HCT116 (cell line): ENCODE measurements at regions not wholly inside any gene's neighbourhood (a gene's known extent, or its start where the extent isn't known, plus 50 kb on each side); places are given as distances from the start of the nearest gene placed in this dataset.

ENCODE experiments used
- ATAC-seq: fragments of 200-7000 bp; cut with Tn5 transposase; 2 replicates; pipeline ENCODE4 v1.9.1; 2020; ENCODE audit warnings: mild to moderate bottlenecking, moderate library complexity
- BruUV-seq: library from RNA; stranded (reverse); fragments of 400-500 nt; replicated peaks from 2 replicates; lab custom pipeline; 2021; lab: Mats Ljungman, UMichigan
- CTCF ChIA-PET: fragments of 300-600 bp; sonication (Branson Sonifier 250); formaldehyde crosslinking; loops from one replicate; lab custom pipeline; 2021; ENCODE audit warnings: antibody characterized with exemption; lab: Charles Lee
- POLR2A ChIA-PET: fragments of 300-600, 350-600 bp; sonication (Branson Sonifier 250); formaldehyde crosslinking; loops from one replicate; lab custom pipeline; 2021; ENCODE audit warnings: antibody characterized with exemption; lab: Charles Lee
- RAD21 ChIA-PET, 2 experiments: fragments of 300-600 bp; sonication (Branson Sonifier 250); formaldehyde crosslinking; loops; one replicate each; lab custom pipeline; 2023; ENCODE audit warnings: low total read pairs in 2 of 2; ENCODE audit not compliant: uncharacterized antibody in 2 of 2, unreplicated experiment in 2 of 2, low non-redundant PET in 1 of 2; lab: Charles Lee
- DNase-seq: peaks from one replicate; pipeline ENCODE4 v3.0.0-alpha.2; 2010; ENCODE audit warnings: low read depth, low spot score
- H2AFZ ChIP-seq: fragments of 200-600 bp; shearing (Covaris generic), sonication (generic); 2 replicates; pipeline ENCODE4 v1.6.1; 2017; ENCODE audit warnings: low read depth, mixed run types, mixed read lengths, antibody characterized with exemption, low read length; ENCODE audit not compliant: poor library complexity, severe bottlenecking
- H3K27ac ChIP-seq: 2 replicates; pipeline ENCODE4 v1.5.1; 2012; ENCODE audit warnings: low read depth, low read length
- H3K27me3 ChIP-seq: fragments of 200-600 bp; sonication (generic); 2 replicates; pipeline ENCODE4 v1.6.1; 2016; ENCODE audit warnings: mixed run types, low read length, mixed read lengths; ENCODE audit not compliant: insufficient read depth
- H3K36me3 ChIP-seq, 2 experiments: fragments of 200-500 bp in 1 of 2; fragments of 200-600 bp in 1 of 2; sonication (Bioruptor generic) in 1 of 2; sonication (generic) in 1 of 2; 2 replicates each; pipeline versions ENCODE4 v1.5.1 to v1.6.1; 2014 to 2016; ENCODE audit warnings: low read length in 2 of 2, inconsistent platforms in 1 of 2, mixed read lengths in 1 of 2, mixed run types in 1 of 2; ENCODE audit not compliant: insufficient read depth in 2 of 2, control insufficient read depth in 1 of 2
- H3K4me1 ChIP-seq, 2 experiments: fragments of 200-600 bp in 1 of 2; sonication (generic) in 1 of 2; 2 replicates each; pipeline versions ENCODE4 v1.5.1 to v1.6.1; 2012 to 2017; ENCODE audit warnings: low read length in 2 of 2, inconsistent platforms in 1 of 2, mild to moderate bottlenecking in 1 of 2, mixed read lengths in 1 of 2, mixed run types in 1 of 2, moderate library complexity in 1 of 2; ENCODE audit not compliant: insufficient read depth in 2 of 2, control insufficient read depth in 1 of 2
- H3K4me2 ChIP-seq: fragments of 200-600 bp; sonication (generic); 2 replicates; pipeline ENCODE4 v1.6.1; 2017; ENCODE audit warnings: mixed run types, low read length, mixed read lengths
- H3K4me3 ChIP-seq, 2 experiments: fragments of 200-600 bp in 1 of 2; sonication (generic) in 1 of 2; replicated peaks in 1 of 2; 2 replicates each; pipeline ENCODE4 v1.5.1; 2011 to 2016; ENCODE audit warnings: low read length in 2 of 2, control low read depth in 1 of 2, low read depth in 1 of 2, mild to moderate bottlenecking in 1 of 2, mixed read lengths in 1 of 2, mixed run types in 1 of 2
- H3K79me2 ChIP-seq: fragments of 200-600 bp; sonication (generic); 2 replicates; pipeline ENCODE4 v1.6.1; 2017; ENCODE audit warnings: mild to moderate bottlenecking, mixed run types, low read length, moderate library complexity, mixed read lengths; ENCODE audit not compliant: insufficient read depth
- H3K9ac ChIP-seq: fragments of 200-600 bp; sonication (generic); 2 replicates; pipeline ENCODE4 v1.6.1; 2016; ENCODE audit warnings: low read length, mixed read lengths
- H3K9me2 ChIP-seq: fragments of 200-600 bp; sonication (generic), shearing (Covaris generic); 2 replicates; pipeline ENCODE4 v1.6.1; 2017; ENCODE audit warnings: mixed run types, mild to moderate bottlenecking, moderate library complexity; ENCODE audit not compliant: insufficient read depth
- H3K9me3 ChIP-seq, 2 experiments: fragments of 200-500 bp in 1 of 2; fragments of 200-600 bp in 1 of 2; sonication (Bioruptor generic) in 1 of 2; sonication (generic) in 1 of 2; 2 replicates each; pipeline ENCODE4 v1.6.1; 2014 to 2017; ENCODE audit warnings: low read length in 2 of 2, mixed read lengths in 2 of 2, inconsistent platforms in 1 of 2, low read depth in 1 of 2, mild to moderate bottlenecking in 1 of 2, mixed run types in 1 of 2, moderate library complexity in 1 of 2; ENCODE audit not compliant: control insufficient read depth in 1 of 2, insufficient read depth in 1 of 2
- H4K20me1 ChIP-seq: fragments of 200-600 bp; sonication (generic), shearing (Covaris generic); 2 replicates; pipeline ENCODE4 v1.6.1; 2017; ENCODE audit warnings: mixed run types, mild to moderate bottlenecking, moderate library complexity; ENCODE audit not compliant: insufficient read depth
- CEBPB ChIP-seq: IDR thresholded peaks from 2 replicates; pipeline ENCODE4 v1.6.1; 2012; ENCODE audit warnings: low read depth
- CTCF ChIP-seq, 3 experiments: fragments of 200-600 bp in 1 of 3; sonication (generic) in 1 of 3; IDR thresholded peaks in 2 of 3; conservative IDR thresholded peaks in 1 of 3; 2 replicates each; pipeline ENCODE4 v1.5.1; 2012 to 2017; ENCODE audit warnings: low read depth in 2 of 3, low read length in 2 of 3, antibody characterized with exemption in 1 of 3, borderline replicate concordance in 1 of 3, control low read depth in 1 of 3, mild to moderate bottlenecking in 1 of 3, mixed read lengths in 1 of 3, mixed run types in 1 of 3, moderate library complexity in 1 of 3; ENCODE audit not compliant: insufficient read depth in 1 of 3
- EGR1 ChIP-seq: IDR thresholded peaks from 2 replicates; pipeline ENCODE4 v1.6.1; 2012; ENCODE audit warnings: low read depth
- ELF1 ChIP-seq: IDR thresholded peaks from 2 replicates; pipeline ENCODE4 v1.6.1; 2012; ENCODE audit warnings: low read depth, borderline replicate concordance
- EZH2 ChIP-seq: fragments of 200-600 bp; sonication (generic); IDR thresholded peaks from 2 replicates; pipeline ENCODE4 v1.6.1; 2017; ENCODE audit warnings: antibody characterized with exemption, mixed run types
- EZH2phosphoT487 ChIP-seq: fragments of 200-600 bp; IDR thresholded peaks from 2 replicates; pipeline ENCODE4 v1.6.1; 2018; ENCODE audit warnings: antibody characterized with exemption, borderline replicate concordance
- POLR2AphosphoS5 ChIP-seq: IDR thresholded peaks from 2 replicates; pipeline ENCODE4 v1.6.1; 2011; ENCODE audit warnings: mild to moderate bottlenecking, low read depth, low read length, moderate library complexity
- SP1 ChIP-seq: IDR thresholded peaks from 2 replicates; pipeline ENCODE4 v1.6.1; 2012; ENCODE audit warnings: low read depth
- SRF ChIP-seq: IDR thresholded peaks from 2 replicates; pipeline ENCODE4 v1.6.1; 2012; ENCODE audit warnings: low read depth
- TCF7L2 ChIP-seq: IDR thresholded peaks from 2 replicates; pipeline ENCODE4 v1.7.0; 2011; ENCODE audit warnings: borderline replicate concordance, inconsistent platforms; ENCODE audit not compliant: insufficient read depth, insufficient read length; ENCODE audit errors: extremely low read depth
- YY1 ChIP-seq: IDR thresholded peaks from 2 replicates; pipeline ENCODE4 v1.6.1; 2011; ENCODE audit warnings: low read length, low read depth, moderate library complexity, mild to moderate bottlenecking; ENCODE audit not compliant: insufficient replicate concordance; ENCODE audit errors: extremely low read depth
- ZFX ChIP-seq: fragments of 450-650 bp; IDR thresholded peaks from 2 replicates; pipeline ENCODE4 v1.6.1; 2017
- ZNF274 ChIP-seq: fragments of 200-500 bp; sonication (Bioruptor generic); IDR thresholded peaks from 2 replicates; pipeline ENCODE4 v1.6.1; 2014; ENCODE audit warnings: mild to moderate bottlenecking, low read depth, low read length, inconsistent platforms
- intact Hi-C: fragments of 100-400 bp; cut with micrococcal nuclease; formaldehyde crosslinking; loops from 2 replicates; pipeline ENCODE4 v1.10.0; 2022
- TF ChIP-seq, protein P1 (sequence below): IDR thresholded peaks from 2 replicates; pipeline ENCODE4 v1.6.1; 2012
- TF ChIP-seq, protein P2 (sequence below): IDR thresholded peaks from 2 replicates; pipeline ENCODE4 v1.6.1; 2011; ENCODE audit warnings: mild to moderate bottlenecking, low read length, moderate library complexity; ENCODE audit not compliant: insufficient replicate concordance; ENCODE audit errors: extremely low read depth

DNA sequence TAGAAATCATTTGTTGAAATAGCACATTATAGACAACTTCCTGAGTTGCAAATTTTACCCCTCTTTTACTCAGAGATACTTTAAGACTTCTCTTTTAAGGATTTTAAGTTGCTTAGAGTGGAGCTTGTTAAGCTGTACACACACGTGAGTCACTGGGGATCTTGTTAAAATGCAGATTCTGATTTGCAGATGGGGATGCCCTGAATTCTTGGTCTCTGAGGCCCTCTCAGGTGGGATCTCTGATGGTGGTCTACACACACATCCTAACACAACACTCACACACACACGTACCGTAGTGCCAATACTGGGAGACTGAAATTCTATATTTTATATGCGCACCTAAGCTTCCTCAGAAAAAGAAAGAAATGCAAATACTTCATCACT, 788.3 kb downstream of the UQCRFS1 start:
- H3K9ac ChIP-seq = no peak overlapping the region
- no peaks in the 10 kb centered on the region for H3K36me3 ChIP-seq
- H2AFZ ChIP-seq = no peak overlapping the region
- H3K27ac ChIP-seq = no peak overlapping the region
- H3K79me2 ChIP-seq = no peaks in the 10 kb centered on the region
- intact Hi-C loops = no loop called here
- no peaks in the 10 kb centered on the region for H4K20me1 ChIP-seq
- ATAC-seq (no peak), DNase-seq (no peak)
- peaks cover 0 to 23% of the 10 kb centered on the region in 2 experiments; a peak in 2 of 4 replicates for H3K9me3 ChIP-seq
- ChIA-PET POLR2A (no interaction called here), RAD21 (no interaction called here), CTCF (no interaction called here)
- no TSS peak for BruUV-seq
- no peaks in the 10 kb centered on the region for H3K27me3 ChIP-seq
- no peaks in the 10 kb centered on the region for H3K9me2 ChIP-seq
- no peak overlapping the region for H3K4me2 ChIP-seq
- TF ChIP-seq YY1 (no peak), ZFX (no peak), SP1 (no peak), TCF7L2 (no peak), EGR1 (no peak), EZH2phosphoT487 (no peak), CTCF (IDR thresholded peaks at IDR 0.05 in 2 of 3, conservative IDR thresholded peaks at IDR 0.05 in 1 of 3; ENCODE audit: borderline replicate concordance in 1 of 3, insufficient read depth in 1 of 3, low read depth in 2 of 3, low read length in 2 of 3) (no peak)
- no peaks in the 10 kb centered on the region for H3K4me1 ChIP-seq
- no peak overlapping the region for H3K4me3 ChIP-seq

- Histone ChIP-seq H3K9me2 (no peaks in the 10 kb centered on the region), H3K79me2 (no peaks in the 10 kb centered on the region), H3K4me2 (no peak overlapping the region), H3K27ac (no peak overlapping the region), H3K36me3 (no peaks in the 10 kb centered on the region), H3K9me3 (peaks cover 0 to 26% of the 10 kb centered on the region in 2 experiments; a peak in 2 of 4 replicates), H3K4me3 (no peak overlapping the region), H3K9ac (no peak overlapping the region), H4K20me1 (no peaks in the 10 kb centered on the region), H2AFZ (no peak overlapping the region), H3K4me1 (no peaks in the 10 kb centered on the region), H3K27me3 (no peaks in the 10 kb centered on the region)
- CTCF ChIA-PET = no interaction called here
- RAD21 ChIA-PET = no interaction called here
- ATAC-seq = no peak
- POLR2A ChIA-PET = no interaction called here
- no TSS peak for BruUV-seq
- DNase-seq = no peak
- intact Hi-C loops = no loop called here
- TF ChIP-seq ZFX (no peak), EZH2 (no peak), EGR1 (no peak), SRF (no peak), CEBPB (no peak), ELF1 (no peak), POLR2AphosphoS5 (no peak), ZNF274 (no peak)
- TF ChIP-seq, protein P1, sequence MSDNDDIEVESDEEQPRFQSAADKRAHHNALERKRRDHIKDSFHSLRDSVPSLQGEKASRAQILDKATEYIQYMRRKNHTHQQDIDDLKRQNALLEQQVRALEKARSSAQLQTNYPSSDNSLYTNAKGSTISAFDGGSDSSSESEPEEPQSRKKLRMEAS = no peak
- TF ChIP-seq, protein P2, sequence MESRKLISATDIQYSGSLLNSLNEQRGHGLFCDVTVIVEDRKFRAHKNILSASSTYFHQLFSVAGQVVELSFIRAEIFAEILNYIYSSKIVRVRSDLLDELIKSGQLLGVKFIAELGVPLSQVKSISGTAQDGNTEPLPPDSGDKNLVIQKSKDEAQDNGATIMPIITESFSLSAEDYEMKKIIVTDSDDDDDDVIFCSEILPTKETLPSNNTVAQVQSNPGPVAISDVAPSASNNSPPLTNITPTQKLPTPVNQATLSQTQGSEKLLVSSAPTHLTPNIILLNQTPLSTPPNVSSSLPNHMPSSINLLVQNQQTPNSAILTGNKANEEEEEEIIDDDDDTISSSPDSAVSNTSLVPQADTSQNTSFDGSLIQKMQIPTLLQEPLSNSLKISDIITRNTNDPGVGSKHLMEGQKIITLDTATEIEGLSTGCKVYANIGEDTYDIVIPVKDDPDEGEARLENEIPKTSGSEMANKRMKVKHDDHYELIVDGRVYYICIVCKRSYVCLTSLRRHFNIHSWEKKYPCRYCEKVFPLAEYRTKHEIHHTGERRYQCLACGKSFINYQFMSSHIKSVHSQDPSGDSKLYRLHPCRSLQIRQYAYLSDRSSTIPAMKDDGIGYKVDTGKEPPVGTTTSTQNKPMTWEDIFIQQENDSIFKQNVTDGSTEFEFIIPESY = no peak
These were observed 788.9 kb downstream of the UQCRFS1 start for GRCh38 chr19:28424077-28424476.
